ENCODE measurements at regions not wholly inside any gene's neighbourhood (a gene's known extent, or its start where the extent isn't known, plus 50 kb on each side); places are given as distances from the start of the nearest gene placed in this dataset.

- no peak for DNase-seq
Observed at GRCh38 chr3:74122281-74122680, 492.2 kb downstream of the CNTN3 start.

GRCh38 chr3:74121761-74122160 is 492.7 kb downstream of the CNTN3 start:
- no peak for TF ChIP-seq CTCF (IDR thresholded peaks at IDR 0.05; ENCODE audit: control extremely low read depth, extremely low read depth)
- Histone ChIP-seq H3K4me3 (no peak overlapping the region), H3K9me3 (ENCODE audit: control insufficient read depth in 4 of 4, insufficient read depth in 3 of 4, low read length in 3 of 4) (no peaks in the 10 kb centered on the region), H3K36me3 (ENCODE audit: control insufficient read depth in 4 of 4, insufficient read depth in 4 of 4, low read length in 4 of 4) (no peaks in the 10 kb centered on the region), H3K27ac (ENCODE audit: low read depth in 1 of 2, low read length in 1 of 2) (no peak overlapping the region), H3K4me1 (ENCODE audit: control insufficient read depth in 5 of 5, insufficient read depth in 5 of 5, low read length in 5 of 5) (peaks cover 0 to 2% (median 0%) of the 10 kb centered on the region in 5 donors), H3K27me3 (ENCODE audit: control insufficient read depth in 3 of 3, insufficient read depth in 3 of 3, low read length in 2 of 3) (no peaks in the 10 kb centered on the region), H3K9ac (ENCODE audit: insufficient read depth in 1 of 2, low read length in 2 of 2) (no peak overlapping the region)
- DNase-seq (no peak), ATAC-seq (ENCODE audit: insufficient read depth, low FRiP score) (no peak)
- WGBS, 2 donors, result 64 to 81% methylated on average over 1 of the region's 1 CpG

More at GRCh38 chr3:74122281-74122680, 492.2 kb downstream of the CNTN3 start:
- WGBS, 2 donors, result 67 to 80% methylated on average over 3 of the region's 3 CpGs
- no peaks in the 10 kb centered on the region for H3K36me3 ChIP-seq (ENCODE audit: control insufficient read depth in 4 of 4, insufficient read depth in 4 of 4, low read length in 4 of 4)
- H3K27ac ChIP-seq (ENCODE audit: low read depth in 1 of 2, low read length in 1 of 2), result no peak overlapping the region
- ATAC-seq (ENCODE audit: insufficient read depth, low FRiP score), result no peak
- no peaks in the 10 kb centered on the region for H3K9me3 ChIP-seq (ENCODE audit: control insufficient read depth in 4 of 4, insufficient read depth in 3 of 4, low read length in 3 of 4)
- no peak overlapping the region for H3K4me3 ChIP-seq
- H3K27me3 ChIP-seq (ENCODE audit: control insufficient read depth in 3 of 3, insufficient read depth in 3 of 3, low read length in 2 of 3), result no peaks in the 10 kb centered on the region
- H3K9ac ChIP-seq (ENCODE audit: insufficient read depth in 1 of 2, low read length in 2 of 2), result no peak overlapping the region
- no peak for TF ChIP-seq CTCF (IDR thresholded peaks at IDR 0.05; ENCODE audit: control extremely low read depth, extremely low read depth)
- peaks cover 0 to 2% (median 0%) of the 10 kb centered on the region in 5 donors for H3K4me1 ChIP-seq (ENCODE audit: control insufficient read depth in 5 of 5, insufficient read depth in 5 of 5, low read length in 5 of 5)

GRCh38 chr3:74119221-74119620 is 494.5 kb upstream of the PDZRN3 start:
- no peak overlapping the region for H3K4me3 ChIP-seq
- no peak overlapping the region for H3K9ac ChIP-seq (ENCODE audit: insufficient read depth in 1 of 2, low read length in 2 of 2)
- H3K27me3 ChIP-seq (ENCODE audit: control insufficient read depth in 3 of 3, insufficient read depth in 3 of 3, low read length in 2 of 3), result no peaks in the 10 kb centered on the region
- no peak for TF ChIP-seq CTCF (IDR thresholded peaks at IDR 0.05; ENCODE audit: control extremely low read depth, extremely low read depth)
- DNase-seq (no peak), ATAC-seq (ENCODE audit: insufficient read depth, low FRiP score) (no peak)
- no peaks in the 10 kb centered on the region for H3K9me3 ChIP-seq (ENCODE audit: control insufficient read depth in 4 of 4, insufficient read depth in 3 of 4, low read length in 3 of 4)
- no peak overlapping the region for H3K27ac ChIP-seq (ENCODE audit: low read depth in 1 of 2, low read length in 1 of 2)
- H3K4me1 ChIP-seq (ENCODE audit: control insufficient read depth in 5 of 5, insufficient read depth in 5 of 5, low read length in 5 of 5), result no peaks in the 10 kb centered on the region
- WGBS, 2 donors, result 44 to 82% methylated on average over 1 of the region's 1 CpG
- H3K36me3 ChIP-seq (ENCODE audit: control insufficient read depth in 4 of 4, insufficient read depth in 4 of 4, low read length in 4 of 4), result no peaks in the 10 kb centered on the region

- Histone ChIP-seq H3K9me3 (ENCODE audit: control insufficient read depth in 4 of 4, insufficient read depth in 3 of 4, low read length in 3 of 4) (no peaks in the 10 kb centered on the region), H3K4me1 (ENCODE audit: control insufficient read depth in 5 of 5, insufficient read depth in 5 of 5, low read length in 5 of 5) (no peaks in the 10 kb centered on the region), H3K36me3 (ENCODE audit: control insufficient read depth in 4 of 4, insufficient read depth in 4 of 4, low read length in 4 of 4) (no peaks in the 10 kb centered on the region), H3K27ac (ENCODE audit: low read depth in 1 of 2, low read length in 1 of 2) (no peak overlapping the region), H3K9ac (ENCODE audit: insufficient read depth in 1 of 2, low read length in 2 of 2) (no peak overlapping the region), H3K4me3 (no peak overlapping the region), H3K27me3 (ENCODE audit: control insufficient read depth in 3 of 3, insufficient read depth in 3 of 3, low read length in 2 of 3) (no peaks in the 10 kb centered on the region)
- DNase-seq, result no peak
- ATAC-seq (ENCODE audit: insufficient read depth, low FRiP score), result no peak
- 86 to 93% methylated on average over 3 of the region's 3 CpGs for WGBS, 2 donors
- TF ChIP-seq CTCF (IDR thresholded peaks at IDR 0.05; ENCODE audit: control extremely low read depth, extremely low read depth), result no peak
Observed at GRCh38 chr3:74115906-74116305, 491.2 kb upstream of the PDZRN3 start.

All from lung (tissue), 11 donors.